Keratinocyte (primary cell): ENCODE measurements at regions not wholly inside any gene's neighbourhood (a gene's known extent, or its start where the extent isn't known, plus 50 kb on each side); places are given as distances from the start of the nearest gene placed in this dataset.

ENCODE experiments used
- CTCF ChIP-seq, 3 experiments: IDR thresholded peaks in 1 of 3; conservative IDR thresholded peaks in 1 of 3; optimal IDR thresholded peaks in 1 of 3; 2 replicates in 2 of 3; 3 replicates in 1 of 3; pipeline versions ENCODE3 to v1.5.1; 2011; ENCODE audit warnings: low read length in 3 of 3, mild to moderate bottlenecking in 3 of 3, moderate library complexity in 2 of 3, control low read depth in 1 of 3, inconsistent platforms in 1 of 3; ENCODE audit not compliant: insufficient read depth in 2 of 3; ENCODE audit errors: extremely low read depth in 1 of 3
- EZH2 ChIP-seq: IDR thresholded peaks from one replicate; pipeline ENCODE4 v1.6.1; 2012; ENCODE audit warnings: inconsistent platforms, mild to moderate bottlenecking, low read length, moderate library complexity

GRCh38 chr1:58062635-58063034 lies 483.9 kb downstream of the OMA1 start:
- TF ChIP-seq CTCF (optimal IDR thresholded peaks at IDR 0.05 in 1 of 3, IDR thresholded peaks at IDR 0.05 in 1 of 3, conservative IDR thresholded peaks at IDR 0.05 in 1 of 3; ENCODE audit: extremely low read depth in 1 of 3, insufficient read depth in 2 of 3, low read length in 3 of 3) (no peak), EZH2 (no peak)
